ENCODE measurements at regions not wholly inside any gene's neighbourhood (a gene's known extent, or its start where the extent isn't known, plus 50 kb on each side); places are given as distances from the start of the nearest gene placed in this dataset.

GRCh38 chr5:7074176-7074575 lies 321.8 kb upstream of the ADCY2 start:
- DNase-seq (ENCODE audit: low spot score) = no peak
- no peak for TF ChIP-seq CTCF (IDR thresholded peaks at IDR 0.05; ENCODE audit: extremely low read depth, missing control alignments)

GRCh38 chr5:7075470-7075869 lies 320.5 kb upstream of the ADCY2 start:
- no peak for TF ChIP-seq CTCF (IDR thresholded peaks at IDR 0.05; ENCODE audit: extremely low read depth, missing control alignments)
- DNase-seq (ENCODE audit: low spot score) = no peak

GRCh38 chr5:7078101-7078500 lies 317.8 kb upstream of the ADCY2 start:
- DNase-seq (ENCODE audit: low spot score) = no peak
- no peak for TF ChIP-seq CTCF (IDR thresholded peaks at IDR 0.05; ENCODE audit: extremely low read depth, missing control alignments)

GRCh38 chr5:7078901-7079300 lies 317.0 kb upstream of the ADCY2 start:
- no peak for DNase-seq (ENCODE audit: low spot score)
- TF ChIP-seq CTCF (IDR thresholded peaks at IDR 0.05; ENCODE audit: extremely low read depth, missing control alignments) = no peak

- DNase-seq (ENCODE audit: low spot score) = no peak
- no peak for TF ChIP-seq CTCF (IDR thresholded peaks at IDR 0.05; ENCODE audit: extremely low read depth, missing control alignments)
These were observed 315.4 kb upstream of the ADCY2 start for GRCh38 chr5:7080501-7080900.

- no peak for TF ChIP-seq CTCF (IDR thresholded peaks at IDR 0.05; ENCODE audit: extremely low read depth, missing control alignments)
- no peak for DNase-seq (ENCODE audit: low spot score)
These were observed 308.1 kb upstream of the ADCY2 start for GRCh38 chr5:7087719-7088297.

- no peak for TF ChIP-seq CTCF (IDR thresholded peaks at IDR 0.05; ENCODE audit: extremely low read depth, missing control alignments)
- no peak for DNase-seq (ENCODE audit: low spot score)
These were observed 307.1 kb upstream of the ADCY2 start for GRCh38 chr5:7088849-7089248.
